GM19455 (cell line): ENCODE measurements at regions not wholly inside any gene's neighbourhood (a gene's known extent, or its start where the extent isn't known, plus 50 kb on each side); places are given as distances from the start of the nearest gene placed in this dataset.
"Not testable (repeated sequence)": the region's sequence is repeated elsewhere in the genome, so short reads cannot be mapped to it uniquely, and the experiment has no call there.

Experiments used
- ATAC-seq: cut with Tn5 transposase; IDR thresholded peaks from one replicate; pipeline ENCODE4 v1.9.1; 2021; ENCODE audit not compliant: unreplicated experiment

GRCh38 chr6:67922588-67922987, 712.5 kb upstream of the ADGRB3 start:
- ATAC-seq, result not testable (repeated sequence)

- not testable (repeated sequence) for ATAC-seq
These were observed 715.0 kb upstream of the ADGRB3 start for GRCh38 chr6:67920040-67920439.

- ATAC-seq, result no peak
These were observed 718.7 kb upstream of the ADGRB3 start for GRCh38 chr6:67916399-67916798.

- no peak for ATAC-seq
These were observed 720.7 kb upstream of the ADGRB3 start for GRCh38 chr6:67914419-67914818.

- no peak for ATAC-seq
These were observed 725.7 kb upstream of the ADGRB3 start for GRCh38 chr6:67909354-67909753.

- no peak for ATAC-seq
These were observed 726.7 kb upstream of the ADGRB3 start for GRCh38 chr6:67908379-67908778.

GRCh38 chr6:67904735-67905134, 730.3 kb upstream of the ADGRB3 start:
- not testable (repeated sequence) for ATAC-seq

- no peak for ATAC-seq
These were observed 736.2 kb upstream of the ADGRB3 start for GRCh38 chr6:67898875-67899274.

- ATAC-seq, result no peak
These were observed 737.0 kb upstream of the ADGRB3 start for GRCh38 chr6:67897998-67898607.

- ATAC-seq, result no peak
These were observed 738.6 kb upstream of the ADGRB3 start for GRCh38 chr6:67896476-67896875.

- no peak for ATAC-seq
These were observed 745.4 kb upstream of the ADGRB3 start for GRCh38 chr6:67889682-67889995.

GRCh38 chr6:67888886-67889681, 746.0 kb upstream of the ADGRB3 start:
- no peak for ATAC-seq

GRCh38 chr6:67888546-67888885, 746.6 kb upstream of the ADGRB3 start:
- no peak for ATAC-seq

- ATAC-seq, result no peak
These were observed 747.1 kb upstream of the ADGRB3 start for GRCh38 chr6:67887747-67888545.

- no peak for ATAC-seq
These were observed 747.7 kb upstream of the ADGRB3 start for GRCh38 chr6:67887419-67887746.

GRCh38 chr6:67886840-67887292, 748.2 kb upstream of the ADGRB3 start:
- ATAC-seq, result no peak

GRCh38 chr6:67886036-67886707, 748.9 kb upstream of the ADGRB3 start:
- ATAC-seq, result no peak

- no peak for ATAC-seq
These were observed 749.7 kb upstream of the ADGRB3 start for GRCh38 chr6:67885081-67886033.

GRCh38 chr6:67884442-67884841, 750.6 kb upstream of the ADGRB3 start:
- no peak for ATAC-seq
